Hepatocyte (in vitro differentiated cells): ENCODE measurements at regions not wholly inside any gene's neighbourhood (a gene's known extent, or its start where the extent isn't known, plus 50 kb on each side); places are given as distances from the start of the nearest gene placed in this dataset.
"Not testable (repeated sequence)": the region's sequence is repeated elsewhere in the genome, so short reads cannot be mapped to it uniquely, and the experiment has no call there.

Experiments used
- CTCF ChIP-seq: fragments of 200-600 bp; sonication (generic); IDR thresholded peaks from 2 replicates; pipeline ENCODE4 v1.5.1; 2016; ENCODE audit warnings: antibody characterized with exemption, mild to moderate bottlenecking; ENCODE audit not compliant: poor library complexity
- EZH2 ChIP-seq: fragments of 200-600 bp; sonication (generic); IDR thresholded peaks from 2 replicates; pipeline ENCODE4 v1.6.1; 2016; ENCODE audit warnings: antibody characterized with exemption, mild to moderate bottlenecking, borderline replicate concordance
- EZH2phosphoT487 ChIP-seq: fragments of 200-600 bp; sonication (generic); IDR thresholded peaks from one replicate; pipeline ENCODE4 v1.6.1; 2018; ENCODE audit warnings: antibody characterized with exemption, mild to moderate bottlenecking, low read depth, moderate library complexity; ENCODE audit not compliant: unreplicated experiment, severe bottlenecking

- TF ChIP-seq EZH2phosphoT487, EZH2, CTCF: not testable (repeated sequence)
Measured at GRCh38 chr5:20752179-20752578, 764.2 kb upstream of the CDH18 start.
